Nephron progenitor cell (in vitro differentiated cells): ENCODE measurements at regions not wholly inside any gene's neighbourhood (a gene's known extent, or its start where the extent isn't known, plus 50 kb on each side); places are given as distances from the start of the nearest gene placed in this dataset.

ENCODE experiments used
- DNase-seq: peaks from one replicate; pipeline ENCODE4 v3.0.0; 2021
- H3K27ac Mint-ChIP-seq: 2 replicates; pipeline ENCODE4 v1.8.0; 2021; ENCODE audit warnings: mild to moderate bottlenecking, moderate library complexity, mixed read lengths
- H3K27me3 Mint-ChIP-seq: 2 replicates; pipeline ENCODE4 v1.8.0; 2021; ENCODE audit warnings: mild to moderate bottlenecking, low read depth, mixed read lengths; ENCODE audit not compliant: poor library complexity
- H3K36me3 Mint-ChIP-seq: 2 replicates; pipeline ENCODE4 v1.8.0; 2021; ENCODE audit warnings: low read depth, mixed read lengths
- H3K4me1 Mint-ChIP-seq: 2 replicates; pipeline ENCODE4 v1.8.0; 2021; ENCODE audit warnings: mixed read lengths
- H3K4me3 Mint-ChIP-seq: 2 replicates; pipeline ENCODE4 v1.8.0; 2021; ENCODE audit warnings: mild to moderate bottlenecking, moderate library complexity, mixed read lengths
- H3K9me3 Mint-ChIP-seq: 2 replicates; pipeline ENCODE4 v1.8.0; 2021; ENCODE audit warnings: mild to moderate bottlenecking, moderate library complexity, mixed read lengths
- TF ChIP-seq, protein P1 (sequence below): fragments of 200-600 bp; sonication (generic); IDR thresholded peaks from 2 replicates; pipeline ENCODE4 v1.5.0; 2021; ENCODE audit warnings: antibody characterized with exemption

DNA sequence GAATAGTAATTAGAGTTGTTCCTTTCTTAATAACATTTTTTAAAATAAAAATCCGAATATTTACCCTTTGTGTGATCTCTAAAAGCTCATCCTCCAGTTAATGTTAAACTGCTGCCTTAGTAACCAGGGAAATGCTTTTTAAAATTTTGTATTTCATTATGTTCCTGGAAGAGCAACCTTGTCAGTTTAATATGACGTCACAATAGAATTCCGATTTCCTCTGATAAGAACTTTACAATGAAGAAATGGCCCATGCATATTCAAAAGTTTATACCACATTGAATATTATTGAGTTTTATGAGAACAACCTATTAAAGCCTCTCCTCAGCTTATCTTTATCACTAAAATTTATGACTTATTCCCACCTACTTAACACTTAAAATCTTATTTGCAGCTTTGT is 1566.6 kb downstream of the EFNB2 start:
- DNase-seq, result no peak
- H3K4me1 Mint-ChIP-seq, result peaks cover 5% of the 10 kb centered on the region
- TF ChIP-seq, protein P1, sequence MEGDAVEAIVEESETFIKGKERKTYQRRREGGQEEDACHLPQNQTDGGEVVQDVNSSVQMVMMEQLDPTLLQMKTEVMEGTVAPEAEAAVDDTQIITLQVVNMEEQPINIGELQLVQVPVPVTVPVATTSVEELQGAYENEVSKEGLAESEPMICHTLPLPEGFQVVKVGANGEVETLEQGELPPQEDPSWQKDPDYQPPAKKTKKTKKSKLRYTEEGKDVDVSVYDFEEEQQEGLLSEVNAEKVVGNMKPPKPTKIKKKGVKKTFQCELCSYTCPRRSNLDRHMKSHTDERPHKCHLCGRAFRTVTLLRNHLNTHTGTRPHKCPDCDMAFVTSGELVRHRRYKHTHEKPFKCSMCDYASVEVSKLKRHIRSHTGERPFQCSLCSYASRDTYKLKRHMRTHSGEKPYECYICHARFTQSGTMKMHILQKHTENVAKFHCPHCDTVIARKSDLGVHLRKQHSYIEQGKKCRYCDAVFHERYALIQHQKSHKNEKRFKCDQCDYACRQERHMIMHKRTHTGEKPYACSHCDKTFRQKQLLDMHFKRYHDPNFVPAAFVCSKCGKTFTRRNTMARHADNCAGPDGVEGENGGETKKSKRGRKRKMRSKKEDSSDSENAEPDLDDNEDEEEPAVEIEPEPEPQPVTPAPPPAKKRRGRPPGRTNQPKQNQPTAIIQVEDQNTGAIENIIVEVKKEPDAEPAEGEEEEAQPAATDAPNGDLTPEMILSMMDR, result no peak
- no peaks in the 10 kb centered on the region for H3K27me3 Mint-ChIP-seq
- H3K9me3 Mint-ChIP-seq, result no peaks in the 10 kb centered on the region
- H3K4me3 Mint-ChIP-seq, result no peak overlapping the region
- H3K27ac Mint-ChIP-seq, result no peak overlapping the region
- no peaks in the 10 kb centered on the region for H3K36me3 Mint-ChIP-seq

DNA sequence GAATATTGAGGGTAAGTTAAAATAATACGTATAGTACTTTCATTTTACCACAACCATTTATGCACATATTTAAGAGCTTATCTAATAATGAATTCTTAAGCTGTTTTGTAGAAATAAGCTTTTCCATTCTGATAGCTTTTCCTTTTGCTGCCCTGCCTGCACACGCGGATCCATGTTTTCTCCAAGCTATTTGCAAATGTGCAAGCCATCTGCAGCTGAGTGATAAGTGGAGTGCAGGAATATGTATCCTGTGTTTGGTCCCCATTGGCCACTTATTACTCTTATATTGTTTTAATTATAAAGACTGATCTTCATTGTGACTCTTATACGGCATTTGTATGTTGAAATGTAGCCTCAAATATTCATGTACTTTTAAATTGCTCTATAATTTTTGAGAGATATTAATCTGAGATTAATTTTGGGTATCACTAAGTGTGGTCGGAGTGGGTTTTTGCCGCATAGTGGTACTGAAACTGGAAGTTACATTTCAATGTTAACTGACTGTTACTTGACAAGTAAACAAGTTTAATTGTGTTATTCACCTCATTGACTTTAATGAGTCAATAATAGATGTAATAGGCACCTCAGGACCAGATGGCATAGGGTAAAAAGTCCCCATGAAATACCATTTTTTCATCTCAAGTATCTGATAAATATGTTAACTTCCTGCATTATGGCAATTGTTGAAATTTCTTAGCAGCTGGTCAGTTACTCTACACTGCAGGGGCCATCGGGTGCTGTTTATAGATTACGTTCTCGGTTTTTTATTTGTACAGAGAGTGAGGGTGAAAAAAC is 1567.4 kb downstream of the EFNB2 start:
- no peak for DNase-seq
- Mint-ChIP-seq H3K27ac (no peak overlapping the region), H3K9me3 (no peaks in the 10 kb centered on the region), H3K4me3 (no peak overlapping the region), H3K27me3 (no peaks in the 10 kb centered on the region), H3K36me3 (no peaks in the 10 kb centered on the region), H3K4me1 (peaks cover 5% of the 10 kb centered on the region)
- TF ChIP-seq, protein P1, result no peak

DNA sequence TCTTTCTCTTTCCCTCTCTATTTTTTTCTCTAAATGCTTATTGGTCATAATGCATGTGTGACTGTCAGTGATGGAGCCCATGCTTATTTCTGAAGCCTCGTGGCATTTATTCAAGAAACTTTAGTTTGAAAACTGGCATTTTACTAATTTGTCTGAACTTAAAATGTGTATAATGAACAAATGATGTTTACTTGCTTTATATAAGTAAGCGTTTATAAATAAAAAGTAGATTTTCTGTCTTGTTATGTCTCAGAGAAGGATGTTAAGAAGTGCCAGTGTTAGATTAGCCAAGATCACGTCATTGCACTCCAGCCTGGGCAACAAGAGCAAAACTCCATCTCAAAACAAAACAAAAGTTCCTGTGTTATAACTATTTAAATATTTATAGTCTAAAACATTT is 1568.1 kb downstream of the EFNB2 start:
- Mint-ChIP-seq H3K27me3 (no peaks in the 10 kb centered on the region), H3K36me3 (no peaks in the 10 kb centered on the region), H3K4me3 (no peak overlapping the region), H3K4me1 (peaks cover 5% of the 10 kb centered on the region), H3K9me3 (no peaks in the 10 kb centered on the region), H3K27ac (no peak overlapping the region)
- no peak for DNase-seq
- TF ChIP-seq, protein P1, result no peak

DNA sequence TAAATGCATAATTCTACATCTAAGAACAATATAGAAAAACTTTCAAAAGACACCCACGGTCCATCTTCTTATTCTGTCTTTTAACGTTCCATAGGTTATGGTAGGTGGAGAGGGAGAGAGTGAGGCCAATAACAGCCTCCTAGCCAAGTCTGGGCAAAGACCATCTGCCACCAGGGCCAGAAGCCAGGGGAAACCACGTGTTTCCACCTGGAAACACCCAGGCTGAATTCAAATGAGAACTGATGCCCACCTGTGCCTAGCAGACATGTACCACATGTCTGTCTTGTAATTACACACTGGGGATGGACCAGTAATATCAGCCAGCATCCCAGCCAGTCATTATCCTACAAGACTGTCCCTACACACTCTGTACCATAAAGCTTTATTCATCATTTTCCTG is 1573.1 kb downstream of the EFNB2 start:
- TF ChIP-seq, protein P1, result no peak
- peaks cover 5% of the 10 kb centered on the region for H3K4me1 Mint-ChIP-seq
- H3K36me3 Mint-ChIP-seq, result no peaks in the 10 kb centered on the region
- no peak for DNase-seq
- no peak overlapping the region for H3K4me3 Mint-ChIP-seq
- peaks cover 13% of the 10 kb centered on the region for H3K9me3 Mint-ChIP-seq
- H3K27me3 Mint-ChIP-seq, result no peaks in the 10 kb centered on the region
- H3K27ac Mint-ChIP-seq, result no peak overlapping the region

DNA sequence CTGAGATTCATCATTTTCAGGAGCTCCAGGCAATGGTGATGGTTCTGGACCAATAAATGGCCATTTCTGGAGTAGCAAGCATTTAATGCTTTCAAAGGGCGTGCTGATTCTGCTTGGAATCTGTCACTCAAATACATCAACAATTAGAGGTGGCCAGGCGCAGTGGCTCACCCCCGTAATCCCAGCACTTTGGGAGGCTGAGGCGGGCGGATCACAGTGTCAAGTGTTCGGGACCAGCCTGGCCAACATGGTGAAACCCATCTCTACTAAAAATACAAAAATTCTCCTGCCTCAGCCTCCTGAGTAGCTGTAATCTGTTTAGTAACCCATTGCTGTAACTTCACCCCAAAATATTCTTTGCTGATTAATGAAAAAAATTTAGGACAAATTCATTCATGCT is 1574.2 kb downstream of the EFNB2 start:
- H3K9me3 Mint-ChIP-seq, result peaks cover 13% of the 10 kb centered on the region
- TF ChIP-seq, protein P1, result no peak
- no peak overlapping the region for H3K27ac Mint-ChIP-seq
- no peaks in the 10 kb centered on the region for H3K36me3 Mint-ChIP-seq
- H3K4me1 Mint-ChIP-seq, result peaks cover 5% of the 10 kb centered on the region
- DNase-seq, result no peak
- H3K4me3 Mint-ChIP-seq, result no peak overlapping the region
- H3K27me3 Mint-ChIP-seq, result no peaks in the 10 kb centered on the region

- TF ChIP-seq, protein P1, result no peak
- Mint-ChIP-seq H3K27ac (no peak overlapping the region), H3K4me1 (peaks cover 7% of the 10 kb centered on the region), H3K4me3 (no peak overlapping the region), H3K27me3 (peaks cover 7% of the 10 kb centered on the region), H3K36me3 (peaks cover 6% of the 10 kb centered on the region), H3K9me3 (peaks cover 8% of the 10 kb centered on the region)
- no peak for DNase-seq
Measured at GRCh38 chr13:104954210-104954609, 1581.3 kb downstream of the EFNB2 start.
